HG03066 (cell line): ENCODE measurements at regions not wholly inside any gene's neighbourhood (a gene's known extent, or its start where the extent isn't known, plus 50 kb on each side); places are given as distances from the start of the nearest gene placed in this dataset.
"Not testable (repeated sequence)": the region's sequence is repeated elsewhere in the genome, so short reads cannot be mapped to it uniquely, and the experiment has no call there.

ENCODE experiments used
- ATAC-seq: cut with Tn5 transposase; IDR thresholded peaks from one replicate; pipeline ENCODE4 v1.9.1; 2021; ENCODE audit warnings: low read depth; ENCODE audit not compliant: unreplicated experiment

DNA sequence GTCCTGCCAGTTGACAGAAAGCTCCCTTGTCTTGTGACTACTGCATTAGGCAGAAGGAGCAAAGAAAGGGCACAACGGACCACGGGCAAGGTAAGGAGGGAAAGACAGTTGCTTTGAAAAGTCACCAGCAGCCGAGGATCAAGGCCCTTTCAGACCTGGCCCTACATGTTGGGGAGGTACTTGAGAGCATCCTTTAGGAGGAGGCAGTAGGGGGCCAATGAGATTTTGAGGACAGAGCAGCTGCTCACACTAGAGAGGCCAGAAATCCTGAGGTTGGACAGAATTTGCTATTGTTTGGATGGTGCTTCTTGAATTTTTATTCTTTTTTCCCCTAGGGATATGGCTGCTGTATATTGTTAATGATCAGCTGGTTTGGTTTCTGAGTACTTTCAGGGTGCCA, 135.5 kb upstream of the PZP start:
- no peak for ATAC-seq

DNA sequence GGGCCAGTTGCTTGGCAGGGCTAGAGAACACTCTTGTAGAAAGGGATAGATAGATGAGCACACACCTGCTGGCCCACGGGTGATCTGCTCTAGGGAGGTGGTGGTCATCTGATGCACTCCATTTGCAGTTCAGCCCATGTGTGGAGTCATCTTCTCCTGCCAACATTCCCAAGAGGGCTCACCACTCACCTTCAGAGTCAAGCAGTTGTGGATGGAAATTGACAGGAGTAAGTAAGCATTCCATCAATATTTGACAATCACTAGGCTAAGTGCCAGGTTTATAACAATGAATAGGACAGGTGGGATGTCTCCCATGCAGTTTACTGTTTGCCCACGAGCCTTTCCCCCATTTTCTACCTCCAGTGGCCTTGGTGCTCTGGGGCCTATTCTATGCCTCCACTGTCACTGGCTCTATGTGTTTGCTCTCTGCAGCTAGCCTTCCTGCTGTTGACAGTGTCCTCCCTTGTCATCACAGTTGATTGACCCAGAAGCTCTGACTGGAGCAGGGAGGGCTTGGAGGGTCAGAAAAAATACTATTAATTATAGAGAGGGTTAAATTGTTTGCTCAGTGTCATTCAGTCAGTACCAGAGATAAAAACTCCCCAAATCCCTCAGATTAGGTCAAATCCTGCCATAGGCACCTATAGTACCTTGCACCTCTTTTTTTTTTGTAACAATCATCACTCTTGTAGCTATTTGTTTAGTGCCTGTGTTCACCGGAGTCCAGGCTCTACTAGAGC, 134.6 kb upstream of the PZP start:
- ATAC-seq = no peak

DNA sequence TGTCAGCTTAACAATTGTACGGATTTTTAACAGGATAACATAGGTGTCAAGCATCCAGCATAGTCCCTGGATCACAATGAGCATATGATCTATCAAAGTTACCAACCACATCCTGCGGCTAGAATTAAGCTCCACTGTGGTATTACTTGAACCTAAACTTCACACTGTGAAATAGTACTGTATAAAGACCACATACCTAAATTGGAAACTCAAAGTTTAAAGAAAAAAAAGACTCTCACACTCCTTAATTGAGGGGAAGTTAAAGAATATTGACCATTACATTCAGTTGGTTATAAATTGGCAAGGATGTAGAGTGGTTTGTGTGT, 133.0 kb upstream of the PZP start:
- ATAC-seq = no peak

DNA sequence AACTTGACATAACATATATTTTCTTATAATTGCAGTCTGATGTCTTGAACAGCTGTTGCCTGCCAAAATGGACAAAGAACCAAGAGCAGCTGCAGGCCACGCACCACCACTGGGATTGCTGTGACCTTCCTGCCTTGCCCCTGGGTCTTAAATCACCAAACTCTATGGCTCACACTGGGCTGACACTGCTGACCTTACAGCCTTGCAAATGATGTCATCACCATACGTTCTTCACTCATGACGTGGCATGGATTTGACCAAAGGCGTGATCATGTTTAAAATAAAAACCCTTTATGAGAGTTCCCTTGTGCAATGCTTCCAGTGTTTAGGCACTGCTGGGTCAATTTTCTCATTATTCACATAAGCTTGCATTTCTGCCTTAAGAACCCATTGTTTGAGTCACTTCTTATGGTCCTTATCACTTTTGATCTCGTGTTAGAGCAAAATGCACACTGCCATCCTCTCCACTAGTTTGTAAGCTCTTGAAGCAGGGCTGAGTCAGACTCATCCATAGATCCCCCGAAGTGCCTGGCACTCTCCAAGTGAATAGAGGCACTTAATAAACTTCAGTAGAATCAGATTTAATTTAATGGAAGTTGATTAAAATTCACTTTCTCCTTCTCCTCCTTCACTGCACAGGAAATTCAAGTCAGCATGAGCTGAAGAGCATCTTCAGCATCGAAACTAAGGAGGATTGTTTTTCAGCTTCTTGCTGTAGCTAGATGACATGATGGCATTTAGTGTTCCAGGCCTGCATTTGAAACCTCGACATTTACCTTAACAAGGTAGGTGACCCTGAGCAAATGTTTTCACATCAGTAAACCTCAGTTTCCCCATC, 132.4 kb upstream of the PZP start:
- ATAC-seq = no peak

DNA sequence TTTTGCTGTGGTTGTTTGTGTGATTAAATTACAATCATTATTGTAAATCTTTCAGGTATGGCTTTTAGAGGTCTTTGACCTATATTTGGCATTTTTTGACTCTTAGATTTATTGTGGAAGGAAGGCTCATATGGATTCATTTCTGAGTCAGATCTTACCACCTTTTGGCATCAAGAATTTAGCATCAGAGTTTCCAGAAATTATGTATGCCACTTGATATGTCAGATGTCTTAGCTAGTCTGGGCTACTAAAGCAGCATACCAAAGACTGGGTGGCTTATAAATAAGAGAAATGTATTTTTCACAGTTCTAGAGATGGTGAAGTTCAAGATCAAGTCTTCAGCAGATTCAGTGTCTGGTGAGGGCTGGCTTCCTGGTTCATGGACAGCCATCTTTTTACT, 129.5 kb upstream of the PZP start:
- no peak for ATAC-seq

DNA sequence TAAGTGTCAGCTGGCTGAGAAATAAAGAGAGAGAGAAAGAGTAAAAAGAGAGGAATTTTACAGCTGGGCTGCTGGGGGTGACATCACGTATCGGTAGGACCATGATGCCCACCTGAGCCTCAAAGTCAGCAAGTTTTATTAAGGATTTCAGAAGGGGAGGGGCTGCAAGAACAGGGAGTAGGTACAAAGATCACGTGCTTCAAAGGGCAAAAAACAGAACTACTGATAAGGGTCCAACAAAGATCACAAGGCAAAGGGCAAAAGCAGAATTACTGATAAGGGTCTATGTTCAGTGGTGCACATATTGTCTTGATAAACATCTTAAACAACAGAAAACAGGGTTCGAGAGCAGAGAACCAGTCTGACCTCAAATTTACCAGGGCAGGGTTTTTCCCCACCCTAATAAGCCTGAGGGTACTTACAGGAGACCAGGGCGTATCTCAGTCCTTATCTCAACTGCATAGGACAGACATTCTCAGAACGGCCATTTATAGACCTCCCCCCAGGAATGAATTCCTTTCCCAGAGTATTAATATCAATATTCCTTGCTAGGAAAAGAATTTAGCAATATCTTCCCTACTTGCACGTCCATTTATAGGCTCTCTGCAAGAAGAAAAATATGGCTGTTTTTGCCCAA, 128.3 kb upstream of the PZP start:
- not testable (repeated sequence) for ATAC-seq

DNA sequence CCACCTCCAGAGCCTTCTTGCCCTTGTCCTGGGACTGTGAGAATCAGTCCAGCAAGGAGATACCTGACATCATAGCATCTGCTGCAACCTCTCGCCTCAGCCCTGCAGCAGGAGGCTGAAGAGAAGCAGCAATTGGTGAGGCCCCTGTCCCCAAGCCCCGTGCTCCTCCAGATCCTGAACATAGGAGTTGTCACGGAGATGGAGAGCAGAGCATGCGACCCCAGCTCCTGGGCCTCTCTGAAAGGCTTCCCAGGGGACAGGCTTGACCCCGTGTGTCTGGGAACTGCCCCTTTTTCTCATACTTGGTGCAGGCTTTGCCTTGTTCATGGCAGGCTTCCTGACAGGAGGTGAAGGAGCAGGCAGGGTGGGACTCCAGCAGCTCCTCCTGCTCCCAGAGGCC, 127.7 kb upstream of the PZP start:
- no peak for ATAC-seq

DNA sequence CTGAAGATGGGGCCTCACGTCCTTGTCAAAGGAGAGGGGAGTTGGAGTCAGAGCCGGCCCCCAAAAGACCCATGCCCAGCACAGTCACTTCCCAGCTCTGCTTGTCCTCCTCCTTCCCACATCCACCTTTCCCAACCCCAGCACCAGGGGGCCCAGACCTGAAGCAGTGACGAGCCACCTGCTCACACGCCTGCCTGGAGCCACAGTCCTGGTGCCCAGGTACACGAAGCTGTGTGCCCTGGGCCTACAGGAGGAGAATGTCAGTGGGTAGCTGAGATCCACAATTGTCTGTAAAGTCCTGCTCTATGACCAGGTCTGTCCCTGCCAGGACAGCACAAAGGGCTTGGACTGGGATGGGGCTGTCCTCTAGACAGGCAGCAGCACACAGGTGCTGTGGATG, 126.8 kb upstream of the PZP start:
- no peak for ATAC-seq

DNA sequence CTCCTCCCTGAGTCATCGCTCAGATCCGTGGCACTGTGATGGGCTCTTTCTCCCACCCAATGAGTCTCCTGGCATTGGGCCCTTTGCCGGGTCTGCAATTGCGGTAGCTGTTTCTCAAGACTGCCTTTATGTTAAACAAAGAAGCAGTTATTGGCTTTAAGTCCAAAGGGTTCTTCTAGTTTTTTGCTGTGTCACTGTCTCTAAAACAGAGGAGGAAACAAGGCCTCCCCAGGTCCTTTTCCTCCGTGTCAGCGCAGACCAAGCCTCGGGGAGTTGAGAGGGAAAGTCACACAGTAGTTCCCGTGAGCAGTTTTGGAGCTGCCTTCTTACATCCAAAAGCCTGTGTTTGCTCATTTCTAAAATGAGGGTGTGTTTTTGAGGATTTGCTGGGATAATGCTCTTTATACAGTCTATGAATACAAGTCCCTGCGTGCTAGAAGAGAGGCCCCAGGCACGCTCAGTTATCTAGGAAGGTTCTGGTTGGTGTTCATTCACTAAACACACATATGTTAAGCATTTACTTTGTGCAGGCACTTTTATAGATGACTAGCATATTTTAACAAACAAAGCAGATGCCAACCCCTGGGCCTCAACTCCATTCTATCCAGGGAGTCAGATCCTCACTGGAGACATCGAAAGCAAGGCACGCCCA, 126.0 kb upstream of the PZP start:
- ATAC-seq = no peak

DNA sequence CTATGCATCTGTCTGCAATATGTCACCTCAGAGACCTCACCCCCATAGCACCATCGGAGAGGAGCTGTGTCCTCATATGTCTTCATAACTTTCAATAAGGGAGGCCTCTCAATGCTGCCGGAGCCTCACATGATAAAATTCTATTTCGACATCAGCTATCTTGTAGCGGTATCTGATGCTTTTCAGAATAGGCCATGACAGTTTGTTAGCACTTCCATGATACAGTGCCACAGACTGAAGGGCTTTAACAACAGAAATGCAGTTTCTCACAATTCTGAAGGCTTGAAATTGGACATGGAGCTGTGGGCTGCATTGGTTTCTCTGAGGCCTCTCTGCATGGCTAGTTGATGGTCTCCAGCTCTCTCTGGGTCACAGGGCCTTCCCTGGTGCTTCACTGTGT, 125.0 kb upstream of the PZP start:
- ATAC-seq = no peak

DNA sequence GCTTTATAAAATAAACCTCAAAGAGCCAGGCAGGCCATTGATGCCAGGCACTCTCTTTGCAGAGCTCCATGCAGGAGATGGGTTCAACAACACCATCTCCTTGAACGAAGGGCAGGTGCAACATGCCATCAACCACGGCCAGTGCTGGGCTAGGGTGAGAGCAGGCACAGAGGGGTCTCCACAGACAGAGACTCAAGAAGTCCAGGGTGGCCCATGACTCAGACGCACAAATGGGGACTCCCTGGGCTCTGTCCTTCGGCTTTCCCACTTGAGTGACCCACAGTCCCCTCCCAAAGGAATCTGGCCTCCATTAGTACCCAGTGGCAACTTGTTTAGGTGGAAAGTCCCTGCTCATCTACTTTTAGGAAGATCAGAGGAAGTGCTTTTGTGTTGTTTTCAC, 124.4 kb upstream of the PZP start:
- no peak for ATAC-seq

DNA sequence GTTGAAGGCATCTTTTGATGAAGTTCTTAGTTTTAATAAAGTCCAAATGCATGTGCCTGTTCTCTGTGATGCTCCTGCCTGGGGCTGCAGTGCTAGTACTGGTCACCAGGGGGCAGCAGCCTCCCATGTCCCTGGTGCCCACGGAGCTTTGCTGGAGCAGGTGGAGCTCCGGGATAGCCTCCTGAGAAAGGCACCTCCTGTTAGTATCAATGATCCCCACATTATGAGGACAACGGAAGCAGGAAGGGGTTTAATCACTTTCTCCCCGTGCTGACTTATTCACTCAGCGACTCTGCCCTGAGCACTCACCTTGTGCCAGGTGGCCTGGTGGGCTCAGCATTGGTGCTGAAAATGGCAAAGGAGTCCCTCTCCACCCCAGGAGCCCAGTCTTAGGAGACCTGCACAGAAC, 123.0 kb upstream of the PZP start:
- no peak for ATAC-seq

DNA sequence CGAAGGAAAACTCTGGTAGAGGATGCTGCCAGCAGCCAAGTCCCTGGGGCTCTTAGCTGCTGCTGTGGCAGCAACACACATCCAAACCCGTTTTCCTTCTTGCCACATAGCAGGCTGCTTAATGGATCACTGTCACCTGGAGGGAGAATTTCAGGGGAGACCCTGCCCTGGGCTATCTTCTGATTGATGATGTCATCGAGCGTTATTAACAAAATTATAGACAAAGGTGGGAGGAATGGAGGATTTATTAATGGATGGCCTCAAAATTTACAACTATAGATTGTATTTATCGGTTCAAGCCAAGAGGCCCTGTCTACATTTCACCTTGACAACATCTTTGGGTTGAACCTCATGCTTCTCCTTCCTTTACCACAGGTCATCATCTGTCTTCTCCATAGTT, 120.8 kb upstream of the PZP start:
- ATAC-seq = no peak

DNA sequence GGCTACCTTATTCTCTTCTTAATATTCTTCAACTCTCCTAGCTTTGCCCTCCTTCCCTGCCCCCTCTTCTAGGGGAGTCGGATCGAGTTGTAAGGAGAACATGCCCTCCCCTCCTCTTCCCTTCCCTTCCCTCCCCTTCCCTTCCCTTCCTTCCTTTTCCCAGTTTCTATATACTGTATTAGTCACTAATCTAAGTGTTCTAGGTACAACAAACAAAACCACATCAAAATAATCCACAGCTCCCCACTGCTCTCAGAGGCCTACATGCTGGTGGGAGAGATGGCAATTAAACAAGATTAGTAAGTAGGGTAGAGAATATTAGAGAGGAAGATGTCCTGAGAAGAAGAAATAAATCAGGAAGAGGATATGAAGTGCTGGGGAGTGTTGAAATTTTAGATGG, 119.9 kb upstream of the PZP start:
- ATAC-seq = no peak

DNA sequence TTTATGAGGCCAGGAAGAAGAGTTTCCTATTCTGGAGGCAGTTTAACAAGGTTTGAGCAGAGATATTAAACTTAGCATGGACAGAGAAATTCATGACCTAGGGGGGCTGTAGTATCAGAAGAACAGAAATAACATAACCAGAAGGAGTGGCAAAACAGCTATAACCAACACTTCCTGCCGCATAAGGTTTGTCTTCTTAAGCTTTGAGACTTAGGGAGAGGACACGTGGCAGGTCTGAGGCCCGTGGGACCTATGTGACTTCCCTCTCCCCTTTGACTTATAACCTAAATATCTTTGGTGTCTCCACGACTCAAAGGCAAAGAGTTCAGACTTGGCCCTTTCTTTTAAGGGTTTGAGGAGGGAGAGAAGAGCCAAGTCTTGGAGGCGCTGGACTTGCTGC, 119.1 kb upstream of the PZP start:
- no peak for ATAC-seq

DNA sequence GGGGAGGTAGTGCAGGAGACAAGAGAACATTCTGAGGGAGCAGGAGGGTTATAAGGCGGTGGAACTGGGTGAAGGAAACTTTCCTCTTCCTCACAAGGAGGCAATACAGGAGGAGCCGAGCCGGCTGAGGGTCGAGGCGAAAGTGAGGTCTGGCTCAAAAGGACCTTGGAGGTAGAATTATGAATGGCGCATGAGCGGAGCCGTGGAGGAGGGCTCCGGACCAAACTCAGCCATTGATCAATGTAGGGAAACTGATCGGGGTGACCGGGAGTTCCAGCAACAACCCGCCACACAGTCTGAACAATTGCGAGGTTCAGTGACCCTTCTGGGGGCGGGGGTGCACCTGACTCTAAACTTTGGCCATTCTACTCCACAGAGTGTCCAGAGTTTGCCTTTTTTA, 118.7 kb upstream of the PZP start:
- ATAC-seq = not testable (repeated sequence)

DNA sequence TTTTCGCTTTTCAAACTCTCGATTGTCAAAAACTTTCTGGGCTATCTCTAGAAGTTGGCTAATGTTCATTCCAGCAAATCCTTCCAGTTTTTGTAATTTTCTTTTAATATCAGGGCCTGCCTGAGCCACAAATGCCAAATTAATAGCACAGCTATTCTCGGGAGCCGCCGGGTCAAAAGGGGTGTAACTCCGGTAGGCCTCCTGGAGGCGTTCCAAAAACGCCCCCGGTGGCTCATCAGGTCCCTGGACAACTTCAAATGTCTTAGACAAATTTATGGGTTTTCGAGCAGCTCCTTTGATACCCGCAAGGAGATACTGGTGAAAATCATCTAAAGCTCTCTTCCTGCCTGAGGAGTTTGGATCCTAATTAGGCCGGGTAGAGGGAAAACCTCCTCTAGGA, 117.9 kb upstream of the PZP start:
- no peak for ATAC-seq

DNA sequence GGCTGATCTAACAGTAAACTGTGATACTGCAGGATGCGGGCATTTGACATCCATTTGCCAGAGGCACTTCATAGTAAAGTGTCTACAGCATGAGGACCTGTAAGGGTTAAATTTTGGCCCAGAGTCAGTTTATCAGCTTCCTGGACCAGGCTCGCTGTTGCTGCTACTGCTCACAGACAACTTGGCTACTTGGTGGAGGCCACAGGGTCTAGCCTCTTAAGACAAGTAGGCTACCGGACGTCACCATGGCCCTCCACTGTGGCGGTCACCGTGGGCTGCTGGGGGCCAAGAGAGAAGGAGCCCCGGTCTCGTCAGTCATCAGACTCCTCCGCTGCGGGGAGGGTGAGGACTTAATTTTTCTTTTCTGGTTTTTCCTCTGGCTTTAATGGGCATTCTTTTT, 117.3 kb upstream of the PZP start:
- no peak for ATAC-seq

DNA sequence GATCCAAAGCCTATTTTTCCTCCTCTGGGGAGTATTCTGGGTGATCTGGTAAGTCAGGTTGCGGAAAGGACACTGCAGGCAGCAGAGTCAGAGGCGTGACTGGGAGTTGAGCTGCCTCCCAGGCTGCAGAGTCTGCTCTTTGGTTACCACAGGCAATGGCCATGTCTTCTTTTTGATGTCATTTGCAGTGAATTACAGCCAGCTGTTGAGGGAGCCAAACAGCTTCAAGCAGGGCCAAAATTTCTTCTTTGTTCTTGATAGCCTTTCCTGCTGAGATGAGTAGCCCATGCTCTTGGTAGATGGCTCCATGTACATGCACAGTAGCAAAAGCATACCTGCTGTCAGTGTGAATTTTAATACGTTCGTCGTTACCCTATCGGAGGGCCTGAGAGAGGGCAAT, 116.6 kb upstream of the PZP start:
- no peak for ATAC-seq

DNA sequence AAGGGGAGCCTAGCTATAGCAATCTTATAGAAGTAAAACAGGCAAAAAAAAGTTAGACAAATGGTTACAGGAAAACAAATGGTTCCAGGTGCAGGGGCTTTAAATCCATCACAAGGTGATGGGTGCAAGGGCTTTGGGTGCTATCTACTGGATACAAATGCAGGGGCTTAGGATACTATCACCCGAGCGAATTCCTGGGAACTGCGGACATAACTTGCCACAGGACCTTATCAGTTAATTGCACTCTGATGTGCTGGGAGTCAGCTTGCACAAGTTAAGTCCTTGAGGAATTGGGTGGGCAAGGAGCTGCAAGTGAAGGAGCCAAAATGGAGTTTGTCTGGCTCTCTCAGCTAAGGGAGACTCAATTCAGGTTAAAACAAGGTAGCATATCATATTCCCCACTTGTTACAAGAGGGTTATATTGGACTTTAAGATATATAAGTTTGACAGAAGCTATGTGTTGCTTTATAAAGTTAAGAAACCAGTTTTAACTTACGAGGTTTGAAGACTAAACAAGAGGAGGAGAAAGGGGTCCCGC, 115.0 kb upstream of the PZP start:
- ATAC-seq = no peak

DNA sequence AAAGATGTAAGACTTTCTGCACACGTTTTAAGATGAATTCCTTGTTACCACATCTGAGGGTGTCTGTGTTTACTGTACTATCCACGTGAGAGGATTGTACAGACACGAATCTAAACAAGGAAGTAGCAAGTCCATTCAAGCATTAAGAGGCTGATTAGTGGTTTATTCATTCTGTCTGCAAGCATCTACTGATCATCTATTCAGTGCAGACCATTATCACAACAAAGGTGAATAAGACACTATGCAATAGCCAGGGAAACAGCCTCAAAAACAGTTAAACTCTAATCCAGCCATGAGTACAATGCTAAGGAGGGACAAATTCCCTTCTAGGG, 111.6 kb upstream of the PZP start:
- ATAC-seq = no peak
